ENCODE measurements at regions not wholly inside any gene's neighbourhood (a gene's known extent, or its start where the extent isn't known, plus 50 kb on each side); places are given as distances from the start of the nearest gene placed in this dataset.

GRCh38 chr7:88377434-88377833 is 70.7 kb upstream of the STEAP4 start (continued):
- TF ChIP-seq SUZ12 (IDR thresholded peaks at IDR 0.05; ENCODE audit: low read length): no peak
- TF ChIP-seq TBP (IDR thresholded peaks at IDR 0.05; ENCODE audit: low read depth, low read length): no peak
- peak; percentile 26 for TF ChIP-seq NANOG (IDR thresholded peaks at IDR 0.05; ENCODE audit: insufficient read depth, low read depth, low read length, poor library complexity, severe bottlenecking)
- TF ChIP-seq BACH1 (IDR thresholded peaks at IDR 0.05; ENCODE audit: low read length): no peak
- TF ChIP-seq TAF1 (IDR thresholded peaks at IDR 0.05; ENCODE audit: low read depth, low read length): no peak
- TF ChIP-seq PHF8 (conservative IDR thresholded peaks at IDR 0.05; ENCODE audit: low read depth, low read length): no peak
- no peak for TF ChIP-seq E2F6 (IDR thresholded peaks at IDR 0.05)
- no peak for TF ChIP-seq GTF2F1 (IDR thresholded peaks at IDR 0.05; ENCODE audit: borderline replicate concordance, low read depth, low read length)
- no peak for TF ChIP-seq POU5F1 (IDR thresholded peaks at IDR 0.05; ENCODE audit: low read depth, low read length)
- TF ChIP-seq SP2 (IDR thresholded peaks at IDR 0.05; ENCODE audit: low read length): no peak
- no peak for TF ChIP-seq SP1 (IDR thresholded peaks at IDR 0.05; ENCODE audit: low read depth, low read length)
- no peak for TF ChIP-seq ATF3 (IDR thresholded peaks at IDR 0.05; ENCODE audit: insufficient read depth, low read depth, low read length)
- no peak for TF ChIP-seq CTCF (IDR thresholded peaks at IDR 0.05; ENCODE audit: control extremely low read depth in 1 of 3, insufficient read depth in 1 of 3, low read depth in 1 of 3, low read length in 3 of 3)
- 0 out of 2 replicates have a peak, but pooled peaks have one; percentile 13 for TF ChIP-seq TCF12 (IDR thresholded peaks at IDR 0.05; ENCODE audit: low read depth, low read length)
- no peak for TF ChIP-seq CHD1 (IDR thresholded peaks at IDR 0.05; ENCODE audit: low read depth, low read length)
- no peak; a peak in 1 of 4 replicates for TF ChIP-seq RAD21 (IDR thresholded peaks at IDR 0.05 in 1 of 2, conservative IDR thresholded peaks at IDR 0.05 in 1 of 2; ENCODE audit: low read depth in 2 of 2, low read length in 2 of 2)
- TF ChIP-seq EZH2 (IDR thresholded peaks at IDR 0.05; ENCODE audit: low read depth, low read length, severe bottlenecking): no peak
- no peak for TF ChIP-seq ASH2L (IDR thresholded peaks at IDR 0.05; ENCODE audit: low read length)
- no peak for TF ChIP-seq TAF7 (optimal IDR thresholded peaks at IDR 0.05; ENCODE audit: borderline replicate concordance, low read depth, low read length)
- TF ChIP-seq BRCA1 (IDR thresholded peaks at IDR 0.05; ENCODE audit: low read depth, low read length): no peak
- no peak for TF ChIP-seq SIX5 (IDR thresholded peaks at IDR 0.05; ENCODE audit: low read depth, low read length)
- no peak for TF ChIP-seq POLR2AphosphoS5 (IDR thresholded peaks at IDR 0.05; ENCODE audit: low read depth, low read length)
- no peak for TF ChIP-seq KDM1A (IDR thresholded peaks at IDR 0.05; ENCODE audit: borderline replicate concordance, low read length)
